Stimulated activated memory B cell treated with anti-CD40 and anti-IgM and Interleukin-4, amounts not matched to agents 10 μg/mL and 1 μg/mL and 100 μg/mL, for 72 hours (primary cell): ENCODE measurements at regions not wholly inside any gene's neighbourhood (a gene's known extent, or its start where the extent isn't known, plus 50 kb on each side); places are given as distances from the start of the nearest gene placed in this dataset.
"Not testable (repeated sequence)": the region's sequence is repeated elsewhere in the genome, so short reads cannot be mapped to it uniquely, and the experiment has no call there.

Source experiments
- ATAC-seq: fragments of 150-1000 bp; cut with Tn5 transposase; 2 replicates; pipeline ENCODE4 v1.10.0; 2021
- H3K27ac Mint-ChIP-seq: one replicate; pipeline ENCODE4 v1.8.0; 2022; ENCODE audit warnings: mild to moderate bottlenecking, mixed read lengths
- H3K27me3 Mint-ChIP-seq: one replicate; pipeline ENCODE4 v1.8.0; 2022; ENCODE audit warnings: mixed read lengths
- H3K36me3 Mint-ChIP-seq: one replicate; pipeline ENCODE4 v1.8.0; 2022; ENCODE audit warnings: mixed read lengths
- H3K4me1 Mint-ChIP-seq: one replicate; pipeline ENCODE4 v1.8.0; 2022; ENCODE audit warnings: mixed read lengths
- H3K4me3 Mint-ChIP-seq: one replicate; pipeline ENCODE4 v1.8.0; 2022; ENCODE audit warnings: mild to moderate bottlenecking, moderate library complexity, mixed read lengths
- H3K9me3 Mint-ChIP-seq: one replicate; pipeline ENCODE4 v1.8.0; 2022; ENCODE audit warnings: mixed read lengths

DNA sequence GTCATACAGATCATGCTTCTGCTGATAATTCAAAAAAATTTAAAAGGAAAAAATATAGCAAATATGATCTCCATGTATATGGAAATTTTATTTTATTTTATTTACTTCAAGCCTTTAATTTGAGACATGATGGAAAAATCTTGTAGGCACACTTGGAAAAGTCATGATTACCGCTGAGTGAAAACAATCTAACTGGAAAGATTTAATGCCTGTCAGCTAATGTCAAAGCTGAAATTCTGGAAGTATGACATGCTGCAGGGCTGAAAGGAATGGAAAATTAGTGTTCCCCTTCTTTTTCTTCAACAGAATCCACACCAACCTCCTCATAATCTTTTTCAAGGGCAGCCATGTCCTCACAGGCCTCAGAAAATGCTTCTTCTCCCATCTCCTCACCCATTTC lies 58.2 kb downstream of the RPRM start:
- no peak overlapping the region for H3K4me3 Mint-ChIP-seq
- H3K36me3 Mint-ChIP-seq: no peaks in the 10 kb centered on the region
- no peak for ATAC-seq
- no peaks in the 10 kb centered on the region for H3K9me3 Mint-ChIP-seq
- no peaks in the 10 kb centered on the region for H3K4me1 Mint-ChIP-seq
- no peaks in the 10 kb centered on the region for H3K27me3 Mint-ChIP-seq
- no peak overlapping the region for H3K27ac Mint-ChIP-seq

DNA sequence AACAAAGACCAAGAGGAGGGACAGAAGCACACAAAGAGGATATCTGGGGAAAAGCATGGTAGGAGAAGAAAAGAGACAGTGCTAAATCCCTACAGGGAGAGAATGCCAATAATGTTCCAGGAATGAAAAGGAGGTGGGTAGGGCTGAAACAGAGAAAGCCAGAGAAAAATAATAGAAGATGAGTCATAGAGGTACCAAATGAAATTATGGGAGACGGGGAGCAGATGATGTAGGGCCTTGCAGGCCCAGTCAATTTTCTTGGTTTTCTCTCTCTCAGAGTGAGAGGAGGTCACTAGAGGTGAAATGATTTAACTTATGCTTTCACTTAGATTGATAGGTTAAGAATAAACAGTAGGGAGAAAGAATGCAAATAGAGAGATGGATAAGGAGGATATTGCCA lies 61.5 kb downstream of the RPRM start:
- no peak for ATAC-seq
- no peaks in the 10 kb centered on the region for H3K4me1 Mint-ChIP-seq
- no peaks in the 10 kb centered on the region for H3K9me3 Mint-ChIP-seq
- no peak overlapping the region for H3K4me3 Mint-ChIP-seq
- no peaks in the 10 kb centered on the region for H3K36me3 Mint-ChIP-seq
- no peaks in the 10 kb centered on the region for H3K27me3 Mint-ChIP-seq
- H3K27ac Mint-ChIP-seq: no peak overlapping the region

DNA sequence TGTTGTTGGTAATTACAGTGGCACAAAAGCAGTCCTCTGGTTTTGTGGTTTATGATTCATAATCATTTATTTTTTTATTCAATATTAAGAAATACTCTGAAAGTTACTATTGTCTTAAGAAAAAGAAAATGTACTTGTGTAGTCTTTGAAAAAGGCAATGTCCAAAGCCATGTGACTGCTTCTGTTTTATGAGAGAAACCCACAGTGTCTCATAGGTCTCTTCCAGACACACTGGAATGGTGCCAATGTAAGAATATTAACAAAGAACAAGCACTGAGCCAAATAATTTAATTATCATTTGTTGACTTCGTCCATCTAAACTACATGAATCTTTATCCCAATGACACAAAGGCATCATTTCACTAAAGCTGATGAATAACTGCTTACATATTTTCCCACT lies 62.5 kb downstream of the RPRM start:
- H3K4me1 Mint-ChIP-seq: no peaks in the 10 kb centered on the region
- H3K36me3 Mint-ChIP-seq: no peaks in the 10 kb centered on the region
- H3K27ac Mint-ChIP-seq: no peak overlapping the region
- ATAC-seq: no peak
- H3K9me3 Mint-ChIP-seq: no peaks in the 10 kb centered on the region
- no peak overlapping the region for H3K4me3 Mint-ChIP-seq
- no peaks in the 10 kb centered on the region for H3K27me3 Mint-ChIP-seq

DNA sequence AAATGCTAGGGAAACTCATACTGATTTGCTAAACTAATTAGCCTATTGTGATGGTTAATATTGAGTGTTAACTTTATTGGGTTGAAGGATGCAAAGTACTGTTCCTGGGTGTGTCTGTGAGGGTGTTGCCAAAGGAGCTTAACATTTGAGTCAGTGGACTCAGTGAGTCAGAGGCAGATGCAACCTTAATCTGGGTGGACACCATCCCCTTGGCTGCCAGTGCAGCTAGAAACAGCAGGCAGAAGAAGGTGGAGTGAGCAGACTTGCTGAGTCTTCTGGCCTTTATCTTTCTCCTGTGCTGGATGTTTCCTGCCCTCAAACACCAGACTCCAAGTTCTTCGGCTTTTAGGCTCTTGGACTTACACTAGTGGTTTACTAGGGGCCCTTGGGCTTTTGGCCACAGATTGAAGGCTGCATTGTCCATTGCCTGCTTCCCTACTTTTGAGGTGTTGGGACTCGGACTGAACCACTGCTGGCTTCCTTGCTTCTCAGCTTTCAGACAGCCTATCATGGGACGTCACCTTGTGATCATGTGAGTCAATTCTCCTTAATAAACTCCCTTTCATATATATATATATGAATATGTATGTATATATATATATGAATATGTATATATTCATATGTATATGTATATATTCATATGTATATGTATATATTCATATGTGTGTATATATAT lies 69.7 kb downstream of the RPRM start:
- Mint-ChIP-seq H3K4me3 (no peak overlapping the region), H3K27ac (no peak overlapping the region), H3K27me3 (no peaks in the 10 kb centered on the region), H3K4me1 (no peaks in the 10 kb centered on the region), H3K36me3 (no peaks in the 10 kb centered on the region), H3K9me3 (no peaks in the 10 kb centered on the region)
- ATAC-seq: no peak

DNA sequence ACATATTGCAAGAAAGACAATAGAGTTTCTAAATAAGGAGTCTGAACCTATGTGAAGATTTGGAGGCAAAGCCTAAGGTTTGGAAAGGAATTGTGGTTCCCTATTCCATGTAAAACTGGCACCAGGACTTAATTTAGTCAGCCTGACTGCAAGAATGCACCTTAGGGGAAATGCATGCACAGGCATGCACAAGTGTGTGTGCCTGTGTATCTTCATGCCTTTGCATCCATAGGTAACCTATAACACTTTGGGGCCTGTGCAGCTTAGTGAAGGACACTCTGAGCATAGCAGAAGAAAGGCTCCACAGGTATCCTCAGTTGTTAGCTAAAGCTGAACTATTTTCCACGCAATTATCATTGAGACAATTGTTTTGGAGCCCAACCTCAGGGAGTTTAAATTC lies 73.4 kb downstream of the RPRM start:
- Mint-ChIP-seq H3K36me3 (no peaks in the 10 kb centered on the region), H3K9me3 (peaks cover 5% of the 10 kb centered on the region), H3K4me1 (no peaks in the 10 kb centered on the region), H3K27ac (no peak overlapping the region), H3K27me3 (no peaks in the 10 kb centered on the region), H3K4me3 (no peak overlapping the region)
- ATAC-seq: no peak

DNA sequence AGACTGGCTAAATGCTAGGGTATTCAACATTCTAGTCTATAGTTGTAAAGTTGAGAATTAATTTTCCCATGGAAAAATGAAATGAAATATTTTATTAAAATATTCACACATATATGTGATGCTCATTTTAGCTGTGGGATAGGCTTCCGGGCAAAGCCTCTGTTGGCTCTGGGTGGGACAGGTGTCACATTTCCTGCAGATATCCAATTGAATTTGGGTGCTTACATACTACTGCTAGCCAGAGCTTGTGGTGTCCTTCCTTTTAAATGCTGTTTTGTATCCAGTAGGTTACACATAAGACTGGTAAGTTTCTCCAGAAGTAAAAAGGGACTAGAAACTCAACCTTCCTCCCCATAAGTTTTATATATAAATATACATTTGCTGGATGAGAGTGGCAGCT lies 73.8 kb downstream of the RPRM start:
- no peak overlapping the region for H3K27ac Mint-ChIP-seq
- H3K36me3 Mint-ChIP-seq: no peaks in the 10 kb centered on the region
- no peak for ATAC-seq
- H3K4me3 Mint-ChIP-seq: no peak overlapping the region
- no peaks in the 10 kb centered on the region for H3K4me1 Mint-ChIP-seq
- peaks cover 5% of the 10 kb centered on the region for H3K9me3 Mint-ChIP-seq
- H3K27me3 Mint-ChIP-seq: no peaks in the 10 kb centered on the region

DNA sequence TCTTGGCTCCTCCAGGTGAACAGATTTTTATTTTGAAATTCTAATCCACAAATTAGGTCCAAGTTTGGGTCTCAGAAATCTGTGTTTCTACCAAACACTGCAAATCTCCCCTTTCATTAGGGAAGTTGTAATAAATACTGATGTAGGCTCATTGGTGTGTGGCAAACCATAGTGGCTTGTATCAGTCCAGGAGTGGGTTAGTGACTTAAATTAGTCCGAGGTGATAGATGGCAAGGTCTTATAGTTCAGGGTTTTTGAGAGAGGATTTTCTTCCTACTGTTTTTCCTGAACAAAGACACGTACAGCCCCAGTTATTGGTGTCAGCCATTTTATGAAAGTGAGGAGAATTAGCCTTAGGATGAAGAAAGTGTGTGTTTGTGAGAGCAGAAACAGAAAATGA lies 74.6 kb downstream of the RPRM start:
- H3K27me3 Mint-ChIP-seq: no peaks in the 10 kb centered on the region
- no peak overlapping the region for H3K27ac Mint-ChIP-seq
- ATAC-seq: no peak
- no peaks in the 10 kb centered on the region for H3K4me1 Mint-ChIP-seq
- H3K36me3 Mint-ChIP-seq: no peaks in the 10 kb centered on the region
- H3K4me3 Mint-ChIP-seq: no peak overlapping the region
- H3K9me3 Mint-ChIP-seq: peaks cover 7% of the 10 kb centered on the region

DNA sequence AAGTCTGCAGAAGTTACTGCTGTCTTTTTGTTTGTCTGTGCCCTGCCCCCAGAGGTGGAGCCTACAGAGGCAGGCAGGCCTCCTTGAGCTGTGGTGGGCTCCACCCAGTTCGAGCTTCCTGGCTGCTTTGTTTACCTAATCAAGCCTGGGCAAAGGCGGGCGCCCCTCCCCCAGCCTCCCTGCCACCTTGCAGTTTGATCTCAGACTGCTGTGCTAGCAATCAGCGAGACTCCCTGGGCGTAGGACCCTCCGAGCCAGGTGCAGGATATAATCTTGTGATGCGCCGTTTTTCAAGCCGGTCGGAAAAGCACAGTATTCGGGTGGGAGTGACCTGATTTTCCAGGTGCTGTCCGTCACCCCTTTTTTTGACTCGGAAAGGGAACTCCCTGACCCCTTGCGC lies 75.2 kb downstream of the RPRM start:
- not testable (repeated sequence) for ATAC-seq, H3K4me3 Mint-ChIP-seq, H3K36me3 Mint-ChIP-seq, H3K4me1 Mint-ChIP-seq, H3K9me3 Mint-ChIP-seq, H3K27ac Mint-ChIP-seq, H3K27me3 Mint-ChIP-seq

DNA sequence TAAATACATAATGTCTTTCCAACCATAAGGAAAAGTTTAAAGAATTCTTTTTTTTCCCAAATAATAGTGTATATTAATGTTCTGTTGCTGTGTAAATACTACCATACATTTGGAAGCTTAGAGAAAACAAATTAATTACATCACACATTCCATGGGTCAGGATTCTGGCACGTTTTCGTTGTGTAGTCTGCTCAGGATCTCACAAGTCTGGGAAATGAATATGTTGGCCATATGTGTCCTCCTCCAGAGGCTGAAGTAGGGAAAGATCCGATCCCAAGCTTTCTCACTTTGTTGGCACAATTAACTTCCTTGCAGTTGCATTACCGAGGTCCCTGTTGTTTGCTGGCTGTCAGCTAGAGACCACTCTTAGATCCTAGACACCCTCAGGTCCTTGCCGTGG lies 83.9 kb downstream of the RPRM start:
- no peak overlapping the region for H3K4me3 Mint-ChIP-seq
- no peak for ATAC-seq
- no peaks in the 10 kb centered on the region for H3K36me3 Mint-ChIP-seq
- no peaks in the 10 kb centered on the region for H3K4me1 Mint-ChIP-seq
- no peak overlapping the region for H3K27ac Mint-ChIP-seq
- H3K9me3 Mint-ChIP-seq: peaks cover 8% of the 10 kb centered on the region
- H3K27me3 Mint-ChIP-seq: no peaks in the 10 kb centered on the region

DNA sequence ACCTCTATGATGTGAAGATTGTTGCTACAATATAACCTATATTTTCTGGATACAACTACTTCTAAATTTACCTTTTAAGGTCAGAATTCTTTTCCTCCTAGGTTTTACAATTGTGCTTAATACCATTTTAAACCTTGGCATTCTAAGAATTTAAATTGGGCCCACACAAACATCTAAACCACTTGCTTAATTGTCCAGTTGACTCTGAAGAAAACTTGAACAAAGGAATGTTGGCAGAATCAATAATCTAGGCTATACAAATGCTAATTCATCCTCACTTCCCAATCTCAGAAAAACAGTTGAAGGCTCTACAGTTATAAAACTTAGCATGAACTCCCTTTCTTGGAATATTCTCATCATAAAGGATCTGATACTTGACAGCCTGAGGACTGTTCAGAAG lies 84.3 kb downstream of the RPRM start:
- no peaks in the 10 kb centered on the region for H3K27me3 Mint-ChIP-seq
- ATAC-seq: no peak
- H3K4me1 Mint-ChIP-seq: no peaks in the 10 kb centered on the region
- no peak overlapping the region for H3K27ac Mint-ChIP-seq
- H3K36me3 Mint-ChIP-seq: no peaks in the 10 kb centered on the region
- no peak overlapping the region for H3K4me3 Mint-ChIP-seq
- peaks cover 8% of the 10 kb centered on the region for H3K9me3 Mint-ChIP-seq

DNA sequence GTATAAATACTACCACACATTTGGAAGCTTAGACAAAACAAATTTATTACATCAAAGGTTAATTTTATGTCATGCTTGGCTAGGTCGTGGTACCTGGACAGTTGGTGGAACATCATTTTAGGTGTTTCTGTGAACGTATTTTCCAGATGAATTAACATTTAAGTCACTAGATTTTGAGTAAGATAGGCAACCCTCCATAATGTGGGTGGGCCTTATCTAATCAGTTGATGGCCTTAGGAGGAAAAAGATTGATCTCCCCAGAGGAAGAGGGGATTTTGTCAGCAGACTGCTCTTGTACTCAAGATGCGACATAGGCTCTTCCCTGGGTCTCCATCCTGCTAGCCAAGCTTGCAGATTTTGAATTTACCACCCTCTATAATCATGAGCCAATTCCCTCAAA lies 85.0 kb downstream of the RPRM start:
- H3K27me3 Mint-ChIP-seq: no peaks in the 10 kb centered on the region
- H3K4me1 Mint-ChIP-seq: no peaks in the 10 kb centered on the region
- H3K9me3 Mint-ChIP-seq: peaks cover 6% of the 10 kb centered on the region
- no peak for ATAC-seq
- no peak overlapping the region for H3K27ac Mint-ChIP-seq
- H3K4me3 Mint-ChIP-seq: no peak overlapping the region
- no peaks in the 10 kb centered on the region for H3K36me3 Mint-ChIP-seq

DNA sequence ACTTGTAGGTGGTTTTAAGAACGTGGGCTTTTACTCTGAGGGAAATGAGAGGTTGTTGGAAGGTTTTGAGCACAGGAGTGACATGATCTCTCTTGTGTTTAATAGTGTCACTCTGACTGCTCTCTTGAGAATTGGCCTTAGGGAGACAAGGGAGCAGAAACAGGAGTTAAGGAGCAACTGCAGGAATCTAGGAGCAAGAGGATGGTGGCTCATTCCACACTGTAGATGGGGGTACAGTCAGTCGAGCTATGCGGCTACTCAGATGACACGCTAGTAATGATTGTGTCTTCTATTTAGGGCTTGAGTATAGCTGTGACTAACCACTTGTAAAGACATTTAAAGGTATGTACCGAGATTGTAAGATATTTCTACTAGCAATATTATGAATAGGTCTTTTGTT lies 87.4 kb downstream of the RPRM start:
- peaks cover 6% of the 10 kb centered on the region for H3K9me3 Mint-ChIP-seq
- no peaks in the 10 kb centered on the region for H3K4me1 Mint-ChIP-seq
- ATAC-seq: no peak
- no peaks in the 10 kb centered on the region for H3K27me3 Mint-ChIP-seq
- no peak overlapping the region for H3K4me3 Mint-ChIP-seq
- H3K27ac Mint-ChIP-seq: no peak overlapping the region
- no peaks in the 10 kb centered on the region for H3K36me3 Mint-ChIP-seq

DNA sequence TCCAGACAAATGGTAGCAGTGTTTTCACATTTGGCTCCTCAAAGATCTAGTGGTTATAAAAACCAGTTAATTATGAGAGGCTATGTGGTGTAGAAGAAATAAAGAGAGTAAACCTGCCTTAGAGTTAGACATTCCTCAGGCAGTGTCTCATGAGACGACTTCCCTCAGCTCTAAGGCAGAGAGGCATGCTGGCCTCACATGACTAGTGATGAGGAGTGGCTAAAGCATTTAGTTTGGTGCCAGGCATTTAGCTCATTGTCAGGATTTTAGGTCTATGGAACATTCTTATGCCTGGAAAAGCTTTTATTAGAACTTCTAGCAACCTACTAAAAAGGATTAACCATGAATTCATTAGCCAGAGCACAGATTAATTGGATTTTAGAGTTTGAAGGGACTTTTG lies 90.3 kb downstream of the RPRM start:
- ATAC-seq: no peak
- H3K36me3 Mint-ChIP-seq: no peaks in the 10 kb centered on the region
- H3K27me3 Mint-ChIP-seq: no peaks in the 10 kb centered on the region
- peaks cover 6% of the 10 kb centered on the region for H3K9me3 Mint-ChIP-seq
- no peak overlapping the region for H3K27ac Mint-ChIP-seq
- no peaks in the 10 kb centered on the region for H3K4me1 Mint-ChIP-seq
- no peak overlapping the region for H3K4me3 Mint-ChIP-seq

DNA sequence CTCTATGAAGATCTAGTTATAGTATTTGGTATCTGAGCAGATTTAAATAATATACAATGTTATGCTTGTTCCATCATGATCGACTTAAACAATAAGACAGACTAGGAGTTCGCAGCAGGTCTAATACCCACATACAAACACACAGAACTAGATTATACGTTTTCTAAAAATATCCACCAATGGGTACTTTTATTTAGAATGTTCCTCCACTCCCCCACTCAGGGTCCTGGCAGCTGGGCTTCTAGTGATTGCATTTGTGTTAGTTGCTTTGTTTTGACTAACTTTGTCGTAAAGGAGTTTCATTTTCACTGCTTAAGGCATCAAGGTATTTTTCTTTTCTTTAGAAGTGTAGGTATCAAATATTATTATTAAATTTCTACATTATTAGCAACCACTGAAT lies 91.4 kb downstream of the RPRM start:
- Mint-ChIP-seq H3K4me3 (no peak overlapping the region), H3K27ac (no peak overlapping the region), H3K36me3 (no peaks in the 10 kb centered on the region), H3K9me3 (peaks cover 6% of the 10 kb centered on the region), H3K4me1 (no peaks in the 10 kb centered on the region), H3K27me3 (no peaks in the 10 kb centered on the region)
- ATAC-seq: no peak

DNA sequence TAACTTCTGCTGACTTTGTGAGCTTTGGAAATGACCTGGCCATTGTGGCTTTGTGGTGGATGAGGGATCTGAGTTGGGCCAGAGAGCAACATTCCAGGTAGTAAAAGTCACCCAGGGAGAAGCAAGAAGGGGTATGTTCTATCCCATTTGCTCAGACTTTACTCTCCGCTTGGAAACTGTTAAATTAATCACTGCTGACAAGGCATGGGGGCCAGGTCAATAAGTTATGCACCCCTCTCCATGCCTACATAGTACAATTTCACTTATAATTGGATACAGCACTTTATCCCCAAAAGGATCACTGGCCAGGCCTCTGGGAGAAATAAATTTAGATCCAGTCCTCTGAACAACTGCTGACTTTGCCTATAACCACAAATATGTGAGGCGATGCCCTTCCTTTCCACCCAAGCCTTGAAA lies 92.1 kb downstream of the RPRM start:
- Mint-ChIP-seq H3K36me3 (no peaks in the 10 kb centered on the region), H3K9me3 (peaks cover 6% of the 10 kb centered on the region), H3K27me3 (no peaks in the 10 kb centered on the region), H3K4me3 (no peak overlapping the region), H3K27ac (no peak overlapping the region), H3K4me1 (no peaks in the 10 kb centered on the region)
- no peak for ATAC-seq

DNA sequence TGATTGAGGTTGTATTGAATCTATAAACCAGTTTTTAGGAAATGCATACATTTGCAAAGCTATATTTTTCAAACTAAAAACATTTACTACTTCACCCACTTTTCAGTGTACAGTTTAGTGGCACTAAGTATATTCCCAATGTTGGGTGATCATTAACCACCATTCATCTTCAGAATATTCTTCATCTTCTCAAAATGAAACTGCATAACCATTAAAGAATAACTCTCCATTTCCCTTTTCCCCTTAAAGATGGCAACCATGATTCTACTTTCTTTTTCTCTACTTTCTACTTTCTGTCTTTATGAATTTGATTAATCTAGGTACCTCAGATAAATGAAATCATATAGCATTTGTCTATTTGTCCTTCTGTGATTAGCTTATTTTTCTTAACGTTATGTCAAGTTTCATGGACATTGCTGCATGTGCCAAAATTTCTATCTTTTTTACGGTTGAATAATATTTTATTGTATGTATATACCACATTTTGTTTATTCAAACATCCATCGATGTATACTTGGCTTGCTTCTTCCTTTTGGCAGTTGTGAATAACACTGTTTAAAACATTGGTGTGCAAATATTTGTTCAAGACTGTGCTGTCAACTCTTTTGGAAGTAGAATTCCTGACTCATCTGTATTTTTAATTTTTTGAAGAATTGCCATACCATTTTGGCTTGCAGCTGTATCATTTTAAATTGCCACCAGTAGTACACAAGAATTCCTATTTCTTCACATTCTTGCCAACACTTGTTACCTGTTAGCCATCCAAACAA lies 104.9 kb downstream of the RPRM start:
- no peaks in the 10 kb centered on the region for H3K36me3 Mint-ChIP-seq
- no peaks in the 10 kb centered on the region for H3K4me1 Mint-ChIP-seq
- peaks cover 2% of the 10 kb centered on the region for H3K9me3 Mint-ChIP-seq
- H3K27me3 Mint-ChIP-seq: no peaks in the 10 kb centered on the region
- H3K4me3 Mint-ChIP-seq: no peak overlapping the region
- H3K27ac Mint-ChIP-seq: no peak overlapping the region
- no peak for ATAC-seq
